ENCODE measurements at regions not wholly inside any gene's neighbourhood (a gene's known extent, or its start where the extent isn't known, plus 50 kb on each side); places are given as distances from the start of the nearest gene placed in this dataset.

DNA sequence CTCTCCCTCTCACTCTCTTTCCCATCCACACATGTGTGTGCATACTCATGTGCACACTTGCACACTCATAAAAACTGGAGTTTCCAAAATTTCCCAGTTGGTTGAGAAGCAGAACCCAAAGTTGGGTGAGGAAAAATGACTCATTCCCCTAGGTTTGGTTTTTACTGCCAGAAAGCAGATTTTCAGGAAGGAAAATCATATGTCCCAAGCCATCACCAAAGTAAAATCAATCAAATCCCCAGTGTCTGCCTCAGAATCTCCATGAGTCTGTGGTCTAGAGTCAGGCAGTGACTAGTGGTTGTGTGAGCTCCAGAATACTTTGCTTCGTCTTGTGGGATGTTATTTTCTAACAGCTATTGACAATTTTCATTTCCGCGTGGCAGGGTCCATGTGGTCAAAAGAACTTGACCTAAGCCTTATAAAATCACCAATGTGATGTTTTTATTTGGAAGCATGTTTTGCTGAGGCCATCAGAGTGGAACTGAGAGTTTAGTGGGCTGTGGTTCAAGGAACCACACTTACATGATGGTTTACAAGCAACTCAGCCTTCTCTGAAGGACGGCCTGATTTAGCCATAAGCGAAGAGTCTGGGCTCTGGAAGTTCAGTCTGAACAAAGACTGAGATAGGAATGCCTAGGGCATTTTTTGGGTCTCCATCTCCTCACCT lies 81.9 kb upstream of the CCN6 start:
- Histone ChIP-seq H3K36me3 (ENCODE audit: control insufficient read depth in 4 of 4, insufficient read depth in 4 of 4, low read length in 3 of 4) (no peaks in the 10 kb centered on the region), H3K27ac (ENCODE audit: insufficient read depth in 1 of 2, low read depth in 1 of 2, low read length in 2 of 2, poor library complexity in 1 of 2, severe bottlenecking in 2 of 2) (no peak overlapping the region), H3K4me1 (ENCODE audit: control extremely low read depth in 1 of 4, control insufficient read depth in 4 of 4, insufficient read depth in 4 of 4, low read length in 3 of 4) (no peaks in the 10 kb centered on the region), H3K27me3 (replicated peaks in 2 of 5; ENCODE audit: control insufficient read depth in 4 of 5, insufficient read depth in 5 of 5, low read length in 4 of 5) (no peaks in the 10 kb centered on the region), H3K4me3 (ENCODE audit: control insufficient read depth in 1 of 7, extremely low read depth in 1 of 7, insufficient read depth in 4 of 7, low read depth in 2 of 7, low read length in 6 of 7) (no peak overlapping the region), H3K9me3 (ENCODE audit: control extremely low read depth in 1 of 5, control insufficient read depth in 4 of 5, insufficient read depth in 2 of 5, low read depth in 1 of 5, low read length in 4 of 5) (no peaks in the 10 kb centered on the region)
- WGBS (ENCODE audit: insufficient coverage): 98% methylated on average over 5 of the region's 5 CpGs
- POLR2A ChIA-PET: no interaction called here
- CTCF ChIA-PET: no interaction called here
- DNase-seq: no peak

DNA sequence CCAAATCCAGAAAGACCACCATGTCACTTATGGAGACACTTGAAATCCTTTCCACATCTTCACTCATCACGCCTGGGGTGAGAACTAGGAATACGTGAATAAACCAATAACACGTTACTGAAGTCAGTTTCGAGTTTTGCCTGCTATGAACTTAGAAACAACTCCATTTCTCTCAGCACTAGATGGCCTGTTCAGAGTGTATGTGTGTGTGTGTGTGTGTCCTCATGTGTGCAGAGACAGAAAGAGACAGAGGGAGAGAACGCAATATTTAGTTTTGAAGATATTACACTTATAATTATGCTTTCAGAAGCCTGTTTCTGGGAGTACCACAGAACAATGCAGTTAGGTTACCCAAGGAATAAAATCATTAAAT lies 81.2 kb upstream of the CCN6 start:
- POLR2A ChIA-PET: no interaction called here
- WGBS (ENCODE audit: insufficient coverage): 100% methylated on average over 1 of the region's 5 CpGs
- DNase-seq: no peak

GRCh38 chr6:111973118-111973761 lies 80.7 kb upstream of the CCN6 start:
- DNase-seq: peak in 1 of 3 donors; percentile 8
- Histone ChIP-seq H3K36me3 (ENCODE audit: control insufficient read depth in 4 of 4, insufficient read depth in 4 of 4, low read length in 3 of 4) (no peaks in the 10 kb centered on the region), H3K27ac (ENCODE audit: insufficient read depth in 1 of 2, low read depth in 1 of 2, low read length in 2 of 2, poor library complexity in 1 of 2, severe bottlenecking in 2 of 2) (no peak overlapping the region), H3K4me1 (ENCODE audit: control extremely low read depth in 1 of 4, control insufficient read depth in 4 of 4, insufficient read depth in 4 of 4, low read length in 3 of 4) (no peaks in the 10 kb centered on the region), H3K9me3 (ENCODE audit: control extremely low read depth in 1 of 5, control insufficient read depth in 4 of 5, insufficient read depth in 2 of 5, low read depth in 1 of 5, low read length in 4 of 5) (no peaks in the 10 kb centered on the region), H3K27me3 (replicated peaks in 2 of 5; ENCODE audit: control insufficient read depth in 4 of 5, insufficient read depth in 5 of 5, low read length in 4 of 5) (no peaks in the 10 kb centered on the region), H3K4me3 (ENCODE audit: control insufficient read depth in 1 of 7, extremely low read depth in 1 of 7, insufficient read depth in 4 of 7, low read depth in 2 of 7, low read length in 6 of 7) (no peak overlapping the region)
- ChIA-PET POLR2A (interaction anchor here (1.0 kb wide), 1 partner anchor 11 kb away, joined by 3 read pairs; no protein-coding TSS in a partner anchor), CTCF (interaction anchor here (1.3 to 2.2 kb wide), 2 partner anchors 11 to 48 kb away, joined by 3 to 6 read pairs; no protein-coding TSS in a partner anchor)
- 91% methylated on average over 8 of the region's 12 CpGs for WGBS (ENCODE audit: insufficient coverage)

More for the DNA sequence above, 81.2 kb upstream of the CCN6 start:
- no peaks in the 10 kb centered on the region for H3K9me3 ChIP-seq (ENCODE audit: control extremely low read depth in 1 of 5, control insufficient read depth in 4 of 5, insufficient read depth in 2 of 5, low read depth in 1 of 5, low read length in 4 of 5)
- no peaks in the 10 kb centered on the region for H3K4me1 ChIP-seq (ENCODE audit: control extremely low read depth in 1 of 4, control insufficient read depth in 4 of 4, insufficient read depth in 4 of 4, low read length in 3 of 4)
- CTCF ChIA-PET: no interaction called here
- H3K27ac ChIP-seq (ENCODE audit: insufficient read depth in 1 of 2, low read depth in 1 of 2, low read length in 2 of 2, poor library complexity in 1 of 2, severe bottlenecking in 2 of 2): no peak overlapping the region
- H3K27me3 ChIP-seq (replicated peaks in 2 of 5; ENCODE audit: control insufficient read depth in 4 of 5, insufficient read depth in 5 of 5, low read length in 4 of 5): no peaks in the 10 kb centered on the region
- no peak overlapping the region for H3K4me3 ChIP-seq (ENCODE audit: control insufficient read depth in 1 of 7, extremely low read depth in 1 of 7, insufficient read depth in 4 of 7, low read depth in 2 of 7, low read length in 6 of 7)
- H3K36me3 ChIP-seq (ENCODE audit: control insufficient read depth in 4 of 4, insufficient read depth in 4 of 4, low read length in 3 of 4): no peaks in the 10 kb centered on the region

DNA sequence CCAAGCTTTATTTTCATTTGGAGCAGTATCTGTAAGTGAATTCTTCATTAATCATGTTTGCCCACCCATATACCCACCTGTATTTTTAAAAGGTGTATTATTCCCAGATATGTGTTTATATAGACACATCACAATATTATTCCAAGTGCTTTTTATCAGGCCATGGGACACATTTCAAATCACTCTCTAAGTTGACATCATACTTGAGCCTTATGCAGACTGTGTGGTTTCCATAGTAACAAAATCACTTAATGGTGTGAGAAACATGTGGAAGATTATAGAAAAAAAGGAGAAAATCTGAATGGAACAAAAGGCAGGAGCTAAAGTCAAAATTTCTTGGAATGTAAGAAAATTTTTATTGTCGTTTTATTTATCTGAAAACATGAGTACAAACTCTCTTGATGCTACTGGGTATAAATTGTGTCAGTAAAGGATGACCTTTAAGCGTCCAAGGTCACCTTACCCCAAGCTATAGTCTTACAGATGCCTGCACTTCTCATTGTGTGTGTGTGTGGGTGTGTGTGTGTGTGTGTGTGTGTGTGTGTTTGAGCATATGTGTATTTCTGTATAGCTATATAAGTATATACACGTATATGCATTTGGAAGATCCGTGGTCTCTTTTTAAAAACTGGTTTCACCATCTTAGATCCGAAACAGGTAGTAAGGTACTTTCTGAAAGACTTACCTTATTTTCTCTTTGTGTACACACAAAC lies 79.8 kb upstream of the CCN6 start:
- 92% methylated on average over 2 of the region's 5 CpGs for WGBS (ENCODE audit: insufficient coverage)
- H3K36me3 ChIP-seq (ENCODE audit: control insufficient read depth in 4 of 4, insufficient read depth in 4 of 4, low read length in 3 of 4): no peaks in the 10 kb centered on the region
- CTCF ChIA-PET: interaction anchor here (1.3 to 2.2 kb wide), 3 partner anchors 10 to 47 kb away, joined by 3 to 8 read pairs (median 6); no protein-coding TSS in a partner anchor
- no peaks in the 10 kb centered on the region for H3K4me1 ChIP-seq (ENCODE audit: control extremely low read depth in 1 of 4, control insufficient read depth in 4 of 4, insufficient read depth in 4 of 4, low read length in 3 of 4)
- POLR2A ChIA-PET: interaction anchor here (1.0 kb wide), 1 partner anchor 11 kb away, joined by 3 read pairs; no protein-coding TSS in a partner anchor
- H3K27ac ChIP-seq (ENCODE audit: insufficient read depth in 1 of 2, low read depth in 1 of 2, low read length in 2 of 2, poor library complexity in 1 of 2, severe bottlenecking in 2 of 2): no peak overlapping the region
- no peaks in the 10 kb centered on the region for H3K27me3 ChIP-seq (replicated peaks in 2 of 5; ENCODE audit: control insufficient read depth in 4 of 5, insufficient read depth in 5 of 5, low read length in 4 of 5)
- H3K4me3 ChIP-seq (ENCODE audit: control insufficient read depth in 1 of 7, extremely low read depth in 1 of 7, insufficient read depth in 4 of 7, low read depth in 2 of 7, low read length in 6 of 7): no peak overlapping the region
- no peak for DNase-seq
- H3K9me3 ChIP-seq (ENCODE audit: control extremely low read depth in 1 of 5, control insufficient read depth in 4 of 5, insufficient read depth in 2 of 5, low read depth in 1 of 5, low read length in 4 of 5): no peaks in the 10 kb centered on the region

GRCh38 chr6:111975466-111975865 lies 78.4 kb upstream of the CCN6 start:
- CTCF ChIA-PET: interaction anchor here (2.2 kb wide), 1 partner anchor 9 kb away, joined by 6 read pairs; no protein-coding TSS in a partner anchor
- DNase-seq: no peak
- no peaks in the 10 kb centered on the region for H3K9me3 ChIP-seq (ENCODE audit: control extremely low read depth in 1 of 5, control insufficient read depth in 4 of 5, insufficient read depth in 2 of 5, low read depth in 1 of 5, low read length in 4 of 5)
- H3K4me3 ChIP-seq (ENCODE audit: control insufficient read depth in 1 of 7, extremely low read depth in 1 of 7, insufficient read depth in 4 of 7, low read depth in 2 of 7, low read length in 6 of 7): no peak overlapping the region
- WGBS (ENCODE audit: insufficient coverage): 95% methylated on average over 4 of the region's 6 CpGs
- POLR2A ChIA-PET: no interaction called here
- no peaks in the 10 kb centered on the region for H3K27me3 ChIP-seq (replicated peaks in 2 of 5; ENCODE audit: control insufficient read depth in 4 of 5, insufficient read depth in 5 of 5, low read length in 4 of 5)
- H3K27ac ChIP-seq (ENCODE audit: insufficient read depth in 1 of 2, low read depth in 1 of 2, low read length in 2 of 2, poor library complexity in 1 of 2, severe bottlenecking in 2 of 2): no peak overlapping the region
- no peaks in the 10 kb centered on the region for H3K4me1 ChIP-seq (ENCODE audit: control extremely low read depth in 1 of 4, control insufficient read depth in 4 of 4, insufficient read depth in 4 of 4, low read length in 3 of 4)
- no peaks in the 10 kb centered on the region for H3K36me3 ChIP-seq (ENCODE audit: control insufficient read depth in 4 of 4, insufficient read depth in 4 of 4, low read length in 3 of 4)

DNA sequence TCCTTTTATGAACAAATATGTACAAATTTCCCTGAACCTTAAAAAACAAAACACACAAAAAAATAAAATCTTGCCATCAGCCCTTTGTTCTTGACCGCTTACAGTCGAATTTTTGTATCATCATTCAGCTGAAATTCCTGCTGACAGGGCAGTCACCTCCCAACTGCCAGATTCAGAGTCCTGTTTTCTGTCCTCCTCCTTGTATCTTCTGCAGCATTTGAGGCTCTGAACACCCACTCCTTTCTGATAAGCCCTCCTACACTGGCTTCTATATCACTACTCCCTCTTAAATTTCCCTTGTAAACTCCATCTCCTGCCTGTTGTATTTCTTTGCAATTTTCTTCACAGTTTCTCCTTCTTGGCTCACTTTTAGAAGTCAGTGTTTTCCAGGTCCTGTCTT lies 77.8 kb upstream of the CCN6 start:
- no peaks in the 10 kb centered on the region for H3K9me3 ChIP-seq (ENCODE audit: control extremely low read depth in 1 of 5, control insufficient read depth in 4 of 5, insufficient read depth in 2 of 5, low read depth in 1 of 5, low read length in 4 of 5)
- H3K27me3 ChIP-seq (replicated peaks in 2 of 5; ENCODE audit: control insufficient read depth in 4 of 5, insufficient read depth in 5 of 5, low read length in 4 of 5): no peaks in the 10 kb centered on the region
- DNase-seq: no peak
- ChIA-PET CTCF (no interaction called here), POLR2A (no interaction called here)
- H3K36me3 ChIP-seq (ENCODE audit: control insufficient read depth in 4 of 4, insufficient read depth in 4 of 4, low read length in 3 of 4): no peaks in the 10 kb centered on the region
- no peak overlapping the region for H3K27ac ChIP-seq (ENCODE audit: insufficient read depth in 1 of 2, low read depth in 1 of 2, low read length in 2 of 2, poor library complexity in 1 of 2, severe bottlenecking in 2 of 2)
- no peak overlapping the region for H3K4me3 ChIP-seq (ENCODE audit: control insufficient read depth in 1 of 7, extremely low read depth in 1 of 7, insufficient read depth in 4 of 7, low read depth in 2 of 7, low read length in 6 of 7)
- 98% methylated on average over 2 of the region's 2 CpGs for WGBS (ENCODE audit: insufficient coverage)
- H3K4me1 ChIP-seq (ENCODE audit: control extremely low read depth in 1 of 4, control insufficient read depth in 4 of 4, insufficient read depth in 4 of 4, low read length in 3 of 4): no peaks in the 10 kb centered on the region
